Progenitor cell of endocrine pancreas (in vitro differentiated cells): ENCODE measurements at regions not wholly inside any gene's neighbourhood (a gene's known extent, or its start where the extent isn't known, plus 50 kb on each side); places are given as distances from the start of the nearest gene placed in this dataset.

Experiments
- DNase-seq: peaks from one replicate; pipeline ENCODE4 v3.0.0; 2021; ENCODE audit warnings: low spot score; ENCODE audit not compliant: unreplicated experiment
- H3K27ac Mint-ChIP-seq: 2 replicates; pipeline ENCODE4 v1.8.0; 2021; ENCODE audit warnings: mild to moderate bottlenecking, moderate library complexity, mixed read lengths
- H3K27me3 Mint-ChIP-seq: 2 replicates; pipeline ENCODE4 v1.8.0; 2021; ENCODE audit warnings: mixed read lengths
- H3K36me3 Mint-ChIP-seq: 2 replicates; pipeline ENCODE4 v1.8.0; 2022; ENCODE audit warnings: mixed read lengths; ENCODE audit not compliant: insufficient read depth
- H3K4me1 Mint-ChIP-seq: 2 replicates; pipeline ENCODE4 v1.8.0; 2021; ENCODE audit warnings: low read depth, mixed read lengths
- H3K4me3 Mint-ChIP-seq: 2 replicates; pipeline ENCODE4 v1.8.0; 2021; ENCODE audit warnings: low read depth, mild to moderate bottlenecking, moderate library complexity, mixed read lengths
- H3K9me3 Mint-ChIP-seq: 2 replicates; pipeline ENCODE4 v1.8.0; 2021; ENCODE audit warnings: low read depth, mixed read lengths
- TF ChIP-seq, protein P1 (sequence below): fragments of 200-600 bp; sonication (generic); IDR thresholded peaks from one replicate; pipeline ENCODE4 v1.5.0; 2021; ENCODE audit warnings: antibody characterized with exemption, mild to moderate bottlenecking; ENCODE audit not compliant: unreplicated experiment

DNA sequence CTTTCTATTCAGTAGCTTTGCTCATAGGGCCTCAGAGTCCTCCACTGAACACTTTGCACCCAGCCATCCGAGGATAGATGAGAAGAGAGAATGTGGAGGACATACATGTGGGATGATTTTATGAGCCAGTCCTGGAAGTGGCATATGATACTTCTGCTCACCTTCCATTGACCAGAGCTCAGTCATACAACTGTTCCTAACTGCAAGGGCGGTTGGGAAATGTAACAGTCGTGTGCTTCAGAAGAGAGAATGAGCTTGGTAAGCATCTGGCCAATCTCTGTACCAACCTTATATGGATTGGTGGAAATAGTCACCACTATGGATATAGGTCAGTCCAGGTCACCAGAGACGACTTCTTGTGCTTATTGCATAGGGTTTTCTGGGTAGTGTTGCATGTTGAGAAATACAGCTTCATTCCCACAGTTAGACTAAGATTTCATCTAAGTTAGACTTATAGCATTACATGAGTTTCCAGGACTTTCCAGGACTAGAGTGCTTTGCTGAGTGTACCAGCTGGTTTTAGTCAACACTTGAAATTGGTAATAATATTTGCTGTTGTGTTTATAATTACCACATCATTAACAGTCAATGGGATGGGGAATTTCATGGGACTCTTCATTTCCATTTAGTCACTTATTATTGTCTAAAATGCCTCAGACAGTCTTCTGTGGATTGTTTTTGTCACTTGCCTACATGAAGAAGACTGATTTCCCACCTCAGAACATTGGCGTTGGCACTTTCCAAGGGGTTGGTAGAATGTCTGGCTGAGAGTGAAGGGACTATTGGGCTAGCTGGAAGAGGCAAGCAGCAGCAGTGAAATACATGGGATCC is 214.5 kb upstream of the ROPN1 start:
- H3K36me3 Mint-ChIP-seq: no peaks in the 10 kb centered on the region
- H3K9me3 Mint-ChIP-seq: no peaks in the 10 kb centered on the region
- no peak overlapping the region for H3K27ac Mint-ChIP-seq
- peaks cover 3% of the 10 kb centered on the region for H3K4me1 Mint-ChIP-seq
- H3K4me3 Mint-ChIP-seq: no peak overlapping the region
- TF ChIP-seq, protein P1, sequence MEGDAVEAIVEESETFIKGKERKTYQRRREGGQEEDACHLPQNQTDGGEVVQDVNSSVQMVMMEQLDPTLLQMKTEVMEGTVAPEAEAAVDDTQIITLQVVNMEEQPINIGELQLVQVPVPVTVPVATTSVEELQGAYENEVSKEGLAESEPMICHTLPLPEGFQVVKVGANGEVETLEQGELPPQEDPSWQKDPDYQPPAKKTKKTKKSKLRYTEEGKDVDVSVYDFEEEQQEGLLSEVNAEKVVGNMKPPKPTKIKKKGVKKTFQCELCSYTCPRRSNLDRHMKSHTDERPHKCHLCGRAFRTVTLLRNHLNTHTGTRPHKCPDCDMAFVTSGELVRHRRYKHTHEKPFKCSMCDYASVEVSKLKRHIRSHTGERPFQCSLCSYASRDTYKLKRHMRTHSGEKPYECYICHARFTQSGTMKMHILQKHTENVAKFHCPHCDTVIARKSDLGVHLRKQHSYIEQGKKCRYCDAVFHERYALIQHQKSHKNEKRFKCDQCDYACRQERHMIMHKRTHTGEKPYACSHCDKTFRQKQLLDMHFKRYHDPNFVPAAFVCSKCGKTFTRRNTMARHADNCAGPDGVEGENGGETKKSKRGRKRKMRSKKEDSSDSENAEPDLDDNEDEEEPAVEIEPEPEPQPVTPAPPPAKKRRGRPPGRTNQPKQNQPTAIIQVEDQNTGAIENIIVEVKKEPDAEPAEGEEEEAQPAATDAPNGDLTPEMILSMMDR: no peak
- no peak for DNase-seq
- no peaks in the 10 kb centered on the region for H3K27me3 Mint-ChIP-seq

DNA sequence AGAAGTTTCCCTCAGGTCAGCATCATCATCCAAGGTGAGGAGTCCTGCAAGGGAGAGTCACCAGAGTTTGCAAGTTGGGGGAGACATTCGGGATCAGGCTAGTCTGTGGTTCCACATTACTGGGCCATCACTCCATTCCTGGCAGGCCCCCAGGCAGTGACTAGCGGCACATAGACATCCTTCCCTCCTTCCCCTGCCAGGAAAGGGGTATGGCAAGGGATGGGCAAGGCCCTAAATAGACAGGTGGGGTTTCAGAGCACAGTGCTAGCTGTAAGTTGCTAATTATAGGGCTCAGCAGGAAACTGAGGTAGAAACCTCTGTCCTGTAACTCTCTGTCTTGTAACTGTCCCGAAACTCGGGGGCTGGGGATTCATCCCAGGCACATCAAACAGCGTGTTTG is 215.2 kb upstream of the ROPN1 start:
- H3K4me3 Mint-ChIP-seq: no peak overlapping the region
- H3K4me1 Mint-ChIP-seq: no peaks in the 10 kb centered on the region

GRCh38 chr3:124207873-124208485 is 216.1 kb upstream of the ROPN1 start:
- Mint-ChIP-seq H3K27ac (no peak overlapping the region), H3K36me3 (no peaks in the 10 kb centered on the region)
- TF ChIP-seq, protein P1: no peak

More for the DNA sequence above, 215.2 kb upstream of the ROPN1 start:
- no peak overlapping the region for H3K27ac Mint-ChIP-seq
- H3K36me3 Mint-ChIP-seq: no peaks in the 10 kb centered on the region
- TF ChIP-seq, protein P1: no peak
- H3K9me3 Mint-ChIP-seq: no peaks in the 10 kb centered on the region
- H3K27me3 Mint-ChIP-seq: no peaks in the 10 kb centered on the region
- no peak for DNase-seq

GRCh38 chr3:124209426-124209825 is 217.5 kb upstream of the ROPN1 start:
- Mint-ChIP-seq H3K4me1 (no peaks in the 10 kb centered on the region), H3K9me3 (no peaks in the 10 kb centered on the region), H3K36me3 (no peaks in the 10 kb centered on the region), H3K27me3 (no peaks in the 10 kb centered on the region), H3K27ac (no peak overlapping the region), H3K4me3 (no peak overlapping the region)
- DNase-seq: no peak
- TF ChIP-seq, protein P1: no peak

More at GRCh38 chr3:124207873-124208485, 216.1 kb upstream of the ROPN1 start:
- DNase-seq: no peak
- no peaks in the 10 kb centered on the region for H3K27me3 Mint-ChIP-seq
- no peak overlapping the region for H3K4me3 Mint-ChIP-seq
- no peaks in the 10 kb centered on the region for H3K4me1 Mint-ChIP-seq
- no peaks in the 10 kb centered on the region for H3K9me3 Mint-ChIP-seq

- Mint-ChIP-seq H3K36me3 (no peaks in the 10 kb centered on the region), H3K27ac (no peak overlapping the region), H3K9me3 (no peaks in the 10 kb centered on the region), H3K27me3 (no peaks in the 10 kb centered on the region), H3K4me1 (no peaks in the 10 kb centered on the region), H3K4me3 (no peak overlapping the region)
- TF ChIP-seq, protein P1: no peak
- DNase-seq: no peak
Observed at GRCh38 chr3:124210899-124211298, 219.0 kb upstream of the ROPN1 start.
